Activated CD8-positive, alpha-beta memory T cell treated with anti-CD3 and anti-CD28 coated beads, Interleukin-2, amount 50 U/mL, for 4 hours (primary cell): ENCODE measurements at regions not wholly inside any gene's neighbourhood (a gene's known extent, or its start where the extent isn't known, plus 50 kb on each side); places are given as distances from the start of the nearest gene placed in this dataset.

Experiments
- DNase-seq: peaks from one replicate; pipeline ENCODE4 v3.0.0-alpha.2; 2020

- no peak for DNase-seq
These were observed 620.0 kb upstream of the SLC39A10 start for GRCh38 chr2:195037045-195037444.

- no peak for DNase-seq
These were observed 625.6 kb upstream of the SLC39A10 start for GRCh38 chr2:195031411-195031810.

DNA sequence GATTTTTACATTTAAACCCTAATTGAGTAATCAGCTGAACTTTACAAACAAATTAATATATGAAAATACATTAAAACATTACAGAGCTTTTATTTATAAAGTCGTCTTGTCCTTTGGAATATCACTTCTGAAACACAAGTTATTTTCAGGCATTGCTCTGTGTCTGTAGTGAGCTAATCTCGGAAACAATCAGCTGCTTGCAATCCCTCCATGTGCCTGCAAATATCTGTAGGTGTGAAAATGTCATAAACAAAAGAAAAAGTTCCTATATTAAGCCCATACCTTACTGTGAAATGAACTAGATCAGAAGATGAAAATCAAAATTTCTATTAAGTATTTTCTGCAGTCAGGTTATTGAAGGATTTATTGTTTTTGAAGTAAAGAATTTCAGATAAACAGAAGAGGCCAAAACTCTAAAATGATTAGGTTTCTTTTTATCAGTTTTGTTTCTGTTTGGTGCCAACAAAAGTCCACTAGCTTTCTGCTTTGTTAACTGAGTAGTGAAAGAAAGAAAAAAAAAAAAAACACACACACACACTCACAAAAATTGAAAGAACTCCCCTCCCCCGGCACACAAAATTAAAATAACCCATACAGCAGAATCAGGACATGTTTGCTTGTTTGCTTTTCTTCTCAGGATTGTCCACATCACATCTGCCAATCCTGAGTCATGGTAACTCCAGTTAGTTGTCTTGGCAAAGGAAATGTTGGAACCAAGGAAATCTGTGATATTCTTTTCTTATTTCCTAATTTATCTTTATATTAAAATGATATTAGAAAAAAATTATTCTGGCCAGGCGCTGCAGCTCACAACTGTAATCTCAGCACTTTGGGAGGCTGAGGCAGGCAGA, 627.0 kb upstream of the SLC39A10 start:
- DNase-seq = no peak

- DNase-seq = no peak
These were observed 629.1 kb upstream of the SLC39A10 start for GRCh38 chr2:195027947-195028346.

GRCh38 chr2:195026261-195026660, 630.8 kb upstream of the SLC39A10 start:
- DNase-seq = no peak

GRCh38 chr2:195022508-195022830, 634.6 kb upstream of the SLC39A10 start:
- no peak for DNase-seq

DNA sequence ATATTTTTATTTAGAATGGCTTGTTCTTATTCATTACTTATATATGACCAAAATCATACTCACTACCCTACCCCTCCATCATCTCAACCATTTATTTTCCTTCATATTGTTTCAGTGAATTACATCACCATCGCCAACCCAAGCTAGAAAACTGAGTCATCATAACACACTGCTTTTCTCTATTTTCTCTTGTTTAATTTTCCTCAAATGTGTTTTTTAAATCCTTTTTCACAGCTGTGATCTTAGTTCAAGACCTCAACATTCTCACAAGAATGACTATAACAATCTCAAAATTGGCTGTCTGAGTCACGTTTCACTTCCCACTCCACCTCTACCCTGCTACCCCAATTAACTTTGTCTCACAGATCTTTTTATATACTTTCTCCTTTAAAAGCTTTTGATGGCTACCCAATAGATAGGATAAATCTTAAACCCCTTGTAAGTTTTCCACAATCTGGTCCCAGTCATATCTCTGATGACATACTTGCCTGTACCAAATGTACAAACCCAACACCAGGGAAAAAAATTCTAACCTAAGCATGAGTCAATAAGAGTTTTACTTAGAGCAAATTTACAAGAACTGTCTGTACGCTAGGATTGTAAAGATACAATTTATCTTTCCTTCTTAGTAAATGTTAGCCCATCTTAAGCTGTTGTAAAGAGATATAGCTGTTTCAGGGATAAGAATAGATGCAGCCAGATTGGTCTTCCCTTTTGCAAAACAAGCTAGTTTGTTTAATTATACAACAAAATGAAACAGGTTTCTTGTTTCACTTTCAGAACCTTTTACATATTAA, 635.1 kb upstream of the SLC39A10 start:
- no peak for DNase-seq

GRCh38 chr2:195018462-195018861, 638.6 kb upstream of the SLC39A10 start:
- DNase-seq = no peak

- DNase-seq = no peak
These were observed 639.1 kb upstream of the SLC39A10 start for GRCh38 chr2:195017890-195018289.

GRCh38 chr2:195016841-195017240, 640.2 kb upstream of the SLC39A10 start:
- no peak for DNase-seq

DNA sequence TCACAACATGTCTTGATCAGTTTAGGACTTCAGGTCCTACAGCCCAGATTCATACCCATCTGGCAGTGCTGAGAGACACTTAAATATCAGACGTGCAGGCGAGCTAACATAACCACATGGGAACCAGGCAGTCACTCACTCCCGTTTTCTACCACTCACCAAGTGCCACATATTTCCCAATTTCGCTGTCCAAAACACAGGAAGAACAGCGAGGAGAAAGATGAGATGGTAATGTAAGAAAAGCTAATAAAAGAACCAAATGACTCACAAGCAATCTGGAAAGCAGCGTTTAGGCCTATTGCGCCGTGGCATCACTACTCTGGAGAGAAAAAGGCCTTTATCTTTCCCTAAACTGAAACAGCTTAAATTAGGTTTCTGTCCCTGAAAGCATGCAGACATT, 647.8 kb upstream of the SLC39A10 start:
- DNase-seq = no peak

DNA sequence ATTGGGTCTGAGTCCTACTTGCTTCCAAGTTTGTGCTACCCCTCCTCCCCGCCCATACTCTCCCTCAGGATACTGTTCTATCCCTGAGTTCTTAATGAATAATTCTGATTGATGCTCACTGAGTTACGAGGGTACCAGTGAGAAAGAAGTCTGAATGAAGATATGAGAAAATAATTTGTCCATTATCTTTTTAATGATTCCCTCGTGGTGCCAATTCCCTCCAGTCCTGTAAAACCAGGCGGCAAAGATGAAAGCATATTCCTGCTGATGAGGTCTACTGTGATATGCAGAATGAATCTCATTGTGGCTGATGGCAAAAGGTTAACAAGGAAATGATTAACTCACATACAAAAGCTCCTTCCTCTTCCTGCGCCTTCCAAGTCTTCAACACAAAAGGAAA, 650.2 kb upstream of the SLC39A10 start:
- no peak for DNase-seq

DNA sequence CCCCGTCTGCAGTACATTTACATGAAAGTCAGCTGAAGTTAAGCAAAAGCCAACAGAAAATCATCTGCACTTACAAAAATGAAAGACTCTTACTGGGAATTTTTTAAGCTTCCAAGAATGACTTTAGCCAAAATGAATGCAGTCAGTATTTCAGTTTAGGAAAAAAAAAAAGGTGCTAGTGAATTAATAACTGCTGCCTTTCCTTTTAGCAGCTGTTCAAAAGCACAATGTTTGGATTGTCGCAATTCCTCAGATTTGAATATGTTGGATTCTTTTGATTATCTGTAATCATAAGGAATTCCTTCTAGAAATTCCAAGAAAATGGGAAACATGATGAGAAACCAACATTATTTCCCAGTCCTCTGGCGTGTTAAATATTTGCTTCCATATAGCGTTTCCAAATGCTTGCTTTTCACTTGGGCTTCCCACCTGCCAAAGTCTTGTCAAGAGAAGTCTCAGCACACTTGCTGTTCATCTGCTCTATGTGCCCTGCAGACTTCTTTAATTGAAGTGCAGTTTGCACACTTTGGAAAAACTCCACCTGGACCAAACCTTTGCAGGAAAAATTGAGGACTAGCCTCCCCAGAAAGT, 653.0 kb upstream of the SLC39A10 start:
- DNase-seq = no peak

- no peak for DNase-seq
These were observed 655.1 kb upstream of the SLC39A10 start for GRCh38 chr2:195001924-195002323.

DNA sequence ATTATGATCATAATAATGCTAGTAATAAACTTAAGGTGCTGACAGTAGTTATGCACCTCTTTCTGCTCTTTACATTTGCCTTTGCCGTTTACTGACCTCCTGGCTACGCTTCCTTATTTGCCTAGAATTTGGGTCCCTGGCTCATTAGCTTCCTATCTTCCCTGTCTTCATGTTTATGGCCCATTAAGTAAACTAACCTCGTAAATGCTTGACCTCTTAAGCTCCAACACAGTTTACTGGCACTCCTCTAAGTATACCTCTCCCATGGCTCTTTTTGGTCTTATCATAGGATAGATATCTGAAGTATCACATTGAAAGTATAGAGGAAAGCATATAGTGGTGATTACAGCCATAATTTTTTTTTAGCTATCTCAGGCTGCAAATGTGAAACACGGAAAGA, 657.3 kb upstream of the SLC39A10 start:
- no peak for DNase-seq

GRCh38 chr2:194992648-194993047, 664.4 kb upstream of the SLC39A10 start:
- DNase-seq = no peak

GRCh38 chr2:194985258-194985657, 671.8 kb upstream of the SLC39A10 start:
- DNase-seq = no peak

DNA sequence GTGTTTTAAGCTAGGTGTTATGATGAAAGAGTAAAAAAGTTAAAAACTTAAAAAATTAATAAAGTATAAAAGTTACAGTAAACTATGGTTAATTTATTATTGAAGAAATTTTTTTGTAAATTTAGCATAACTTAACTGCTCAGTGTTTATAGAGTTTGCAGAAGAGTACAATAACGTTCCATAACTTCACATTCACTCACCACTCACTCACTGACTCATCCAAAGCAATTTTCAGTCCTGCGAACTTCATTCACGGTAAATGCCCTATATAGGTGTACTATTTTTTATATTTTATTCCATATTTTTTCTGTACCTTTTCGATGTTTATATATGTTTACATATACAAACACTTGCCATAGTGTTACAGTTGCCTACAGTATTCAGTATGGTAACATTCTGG, 694.8 kb upstream of the SLC39A10 start:
- DNase-seq = no peak

DNA sequence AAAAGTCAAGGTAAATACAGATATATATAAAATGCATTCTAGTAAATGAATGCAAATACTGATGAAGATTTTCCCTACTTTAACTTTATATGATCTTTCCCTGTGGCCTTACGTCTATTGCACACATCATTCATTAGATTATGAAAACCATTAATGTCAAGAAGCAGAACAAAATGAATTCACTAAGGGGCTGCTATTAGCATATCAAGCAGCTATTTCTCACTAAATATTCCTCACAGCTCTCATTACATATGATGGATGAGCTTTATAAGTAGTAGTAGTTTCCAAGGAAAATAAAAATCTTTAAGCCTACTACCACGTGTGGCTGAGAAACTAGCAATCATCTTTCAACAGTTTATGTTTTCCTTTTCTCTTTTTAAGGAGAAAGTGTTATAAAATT, 702.8 kb upstream of the SLC39A10 start:
- DNase-seq = no peak

- DNase-seq = no peak
These were observed 710.2 kb upstream of the SLC39A10 start for GRCh38 chr2:194946826-194947225.

GRCh38 chr2:194938066-194938465, 719.0 kb upstream of the SLC39A10 start:
- DNase-seq = no peak

- no peak for DNase-seq
These were observed 729.5 kb upstream of the SLC39A10 start for GRCh38 chr2:194927489-194927888.

- no peak for DNase-seq
These were observed 730.2 kb upstream of the SLC39A10 start for GRCh38 chr2:194926873-194927272.

- no peak for DNase-seq
These were observed 731.3 kb upstream of the SLC39A10 start for GRCh38 chr2:194925742-194926141.
